Peyer's patch (tissue), 4 donors: ENCODE measurements at regions not wholly inside any gene's neighbourhood (a gene's known extent, or its start where the extent isn't known, plus 50 kb on each side); places are given as distances from the start of the nearest gene placed in this dataset.

Experiments used
- DNase-seq, 3 donors: peaks; one replicate each; pipeline ENCODE4 v3.0.0-alpha.2; 2017 to 2019
- H3K27ac ChIP-seq, 4 donors: fragments of 200-600 bp; sonication (generic); one replicate each; pipeline ENCODE4 v1.5.1; 2016 to 2019
- H3K27me3 ChIP-seq, 2 donors: fragments of 200-600 bp; sonication (generic); one replicate each; pipeline ENCODE4 v1.5.1; 2019
- H3K36me3 ChIP-seq, 3 donors: fragments of 200-600 bp; sonication (generic); one replicate each; pipeline ENCODE4 v1.5.1; 2016 to 2019
- H3K4me1 ChIP-seq, 4 donors: fragments of 200-600 bp; sonication (generic); one replicate each; pipeline ENCODE4 v1.5.1; 2016 to 2019
- H3K4me3 ChIP-seq, 4 donors: fragments of 200-600 bp; sonication (generic); 1 replicate in 3 of 4; 2 replicates in 1 of 4; pipeline ENCODE4 v1.5.1; 2016 to 2019; ENCODE audit warnings: mild to moderate bottlenecking in 1 of 4
- H3K9me3 ChIP-seq, 4 donors: fragments of 200-600 bp; sonication (generic); one replicate each; pipeline ENCODE4 v1.5.1; 2016 to 2019; ENCODE audit warnings: mild to moderate bottlenecking in 1 of 4
- POLR2A ChIP-seq, 2 donors: fragments of 450-650 bp; IDR thresholded peaks; one replicate each; pipeline ENCODE4 v1.5.1; 2017; ENCODE audit warnings: antibody characterized with exemption in 2 of 2, mild to moderate bottlenecking in 2 of 2, moderate library complexity in 2 of 2
- TF ChIP-seq, protein P1 (sequence below), 6 experiments: fragments of 450-650 bp in 4 of 6; fragments of 200-600 bp in 2 of 6; sonication (generic) in 1 of 6; IDR thresholded peaks; one replicate each; pipeline ENCODE4 v1.5.1; 2017 to 2019; ENCODE audit warnings: antibody characterized with exemption in 6 of 6, mild to moderate bottlenecking in 3 of 6, moderate library complexity in 1 of 6

- TF ChIP-seq, protein P1, sequence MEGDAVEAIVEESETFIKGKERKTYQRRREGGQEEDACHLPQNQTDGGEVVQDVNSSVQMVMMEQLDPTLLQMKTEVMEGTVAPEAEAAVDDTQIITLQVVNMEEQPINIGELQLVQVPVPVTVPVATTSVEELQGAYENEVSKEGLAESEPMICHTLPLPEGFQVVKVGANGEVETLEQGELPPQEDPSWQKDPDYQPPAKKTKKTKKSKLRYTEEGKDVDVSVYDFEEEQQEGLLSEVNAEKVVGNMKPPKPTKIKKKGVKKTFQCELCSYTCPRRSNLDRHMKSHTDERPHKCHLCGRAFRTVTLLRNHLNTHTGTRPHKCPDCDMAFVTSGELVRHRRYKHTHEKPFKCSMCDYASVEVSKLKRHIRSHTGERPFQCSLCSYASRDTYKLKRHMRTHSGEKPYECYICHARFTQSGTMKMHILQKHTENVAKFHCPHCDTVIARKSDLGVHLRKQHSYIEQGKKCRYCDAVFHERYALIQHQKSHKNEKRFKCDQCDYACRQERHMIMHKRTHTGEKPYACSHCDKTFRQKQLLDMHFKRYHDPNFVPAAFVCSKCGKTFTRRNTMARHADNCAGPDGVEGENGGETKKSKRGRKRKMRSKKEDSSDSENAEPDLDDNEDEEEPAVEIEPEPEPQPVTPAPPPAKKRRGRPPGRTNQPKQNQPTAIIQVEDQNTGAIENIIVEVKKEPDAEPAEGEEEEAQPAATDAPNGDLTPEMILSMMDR (IDR thresholded peaks at IDR 0.05) = no peak
- no peak for TF ChIP-seq POLR2A (IDR thresholded peaks at IDR 0.05)
- H3K27me3 ChIP-seq = no peaks in the 10 kb centered on the region
- no peaks in the 10 kb centered on the region for H3K36me3 ChIP-seq
- no peaks in the 10 kb centered on the region for H3K9me3 ChIP-seq
- no peak overlapping the region for H3K27ac ChIP-seq
- peak in 1 of 3 donors; percentile 27 for DNase-seq
- peaks cover 0 to 9% (median 0%) of the 10 kb centered on the region in 4 donors for H3K4me1 ChIP-seq
- no peak overlapping the region for H3K4me3 ChIP-seq
Measured at GRCh38 chr5:173817561-173817960, 70.6 kb upstream of the CPEB4 start.

- DNase-seq = no peak
- H3K9me3 ChIP-seq = no peaks in the 10 kb centered on the region
- no peak overlapping the region for H3K27ac ChIP-seq
- no peak for TF ChIP-seq POLR2A (IDR thresholded peaks at IDR 0.05)
- TF ChIP-seq, protein P1 (IDR thresholded peaks at IDR 0.05) = no peak
- no peaks in the 10 kb centered on the region for H3K36me3 ChIP-seq
- no peaks in the 10 kb centered on the region for H3K27me3 ChIP-seq
- H3K4me1 ChIP-seq = peaks cover 0 to 11% (median 5%) of the 10 kb centered on the region in 4 donors
- no peak overlapping the region for H3K4me3 ChIP-seq
Measured at GRCh38 chr5:173819521-173819920, 68.6 kb upstream of the CPEB4 start.

DNA sequence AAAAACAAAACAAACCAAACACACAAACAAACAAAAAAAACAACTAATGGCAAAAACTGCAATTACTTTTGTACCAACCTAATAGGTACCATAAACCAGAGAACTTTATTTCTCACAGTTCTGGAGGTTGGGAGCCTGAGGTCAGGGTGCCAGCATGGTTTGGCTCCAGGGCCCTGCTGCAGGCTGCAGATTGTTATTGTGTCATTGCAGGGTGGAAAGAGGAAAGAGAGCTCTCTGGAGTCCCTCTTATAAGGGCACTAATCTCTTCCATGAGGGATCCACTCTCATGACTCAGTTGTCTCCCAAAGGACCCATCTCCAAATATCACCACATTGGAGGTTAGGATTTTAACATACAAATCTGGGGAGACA, 64.9 kb upstream of the CPEB4 start:
- DNase-seq = no peak
- H3K27ac ChIP-seq = peak overlapping the region in 2 of 4 donors; percentile 15 to 66
- no peaks in the 10 kb centered on the region for H3K27me3 ChIP-seq
- no peak overlapping the region for H3K4me3 ChIP-seq
- TF ChIP-seq, protein P1 (IDR thresholded peaks at IDR 0.05) = no peak
- TF ChIP-seq POLR2A (IDR thresholded peaks at IDR 0.05) = no peak
- no peaks in the 10 kb centered on the region for H3K36me3 ChIP-seq
- H3K4me1 ChIP-seq = peaks cover 0 to 20% (median 5%) of the 10 kb centered on the region in 4 donors
- no peaks in the 10 kb centered on the region for H3K9me3 ChIP-seq

DNA sequence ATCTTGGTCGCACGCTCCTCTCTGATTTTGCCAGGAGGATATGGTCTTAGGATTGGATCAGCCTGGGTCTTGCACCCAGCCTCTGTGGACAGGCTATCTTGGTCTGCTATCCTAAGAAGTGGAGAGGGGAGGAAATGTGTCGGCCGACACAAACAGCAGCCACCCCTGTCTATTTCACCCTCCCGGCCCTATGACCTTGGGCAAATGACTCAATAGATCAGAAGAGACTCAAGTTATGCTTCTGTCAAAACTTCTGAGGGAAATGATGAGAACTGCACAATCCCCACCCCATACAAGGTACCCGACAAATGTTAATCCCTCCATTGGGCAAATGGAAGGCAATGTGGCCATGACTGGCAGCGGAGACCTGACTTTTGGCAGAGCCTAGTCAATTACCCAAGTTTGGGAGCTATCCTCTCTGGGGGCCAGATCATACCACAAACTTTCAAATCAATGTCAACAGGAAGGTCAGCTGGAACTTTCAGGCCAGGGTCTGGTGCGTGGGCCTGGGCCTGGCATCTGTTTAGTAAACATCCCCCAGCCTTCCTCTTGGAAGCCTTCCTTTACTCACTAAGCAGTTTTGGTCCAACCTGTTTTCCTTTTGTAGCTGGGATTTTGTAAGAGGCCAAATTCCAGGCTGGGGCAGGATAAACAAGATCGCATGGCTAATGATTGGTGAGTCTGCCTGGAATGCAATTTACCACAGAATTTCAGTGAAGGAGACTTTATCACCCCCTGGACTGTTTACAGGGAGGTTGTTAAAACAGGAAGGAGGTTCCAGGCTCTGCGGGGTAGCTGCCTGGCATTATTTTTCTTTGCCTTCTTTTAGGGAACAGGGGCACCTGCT, 64.2 kb upstream of the CPEB4 start:
- peaks cover 0 to 20% (median 5%) of the 10 kb centered on the region in 4 donors for H3K4me1 ChIP-seq
- TF ChIP-seq, protein P1 (IDR thresholded peaks at IDR 0.05) = no peak
- no peak for TF ChIP-seq POLR2A (IDR thresholded peaks at IDR 0.05)
- no peaks in the 10 kb centered on the region for H3K27me3 ChIP-seq
- H3K4me3 ChIP-seq = no peak overlapping the region
- H3K36me3 ChIP-seq = no peaks in the 10 kb centered on the region
- peak overlapping the region in 2 of 4 donors; percentile 15 to 66 for H3K27ac ChIP-seq
- peak in 1 of 3 donors; percentile 61 for DNase-seq
- no peaks in the 10 kb centered on the region for H3K9me3 ChIP-seq

DNA sequence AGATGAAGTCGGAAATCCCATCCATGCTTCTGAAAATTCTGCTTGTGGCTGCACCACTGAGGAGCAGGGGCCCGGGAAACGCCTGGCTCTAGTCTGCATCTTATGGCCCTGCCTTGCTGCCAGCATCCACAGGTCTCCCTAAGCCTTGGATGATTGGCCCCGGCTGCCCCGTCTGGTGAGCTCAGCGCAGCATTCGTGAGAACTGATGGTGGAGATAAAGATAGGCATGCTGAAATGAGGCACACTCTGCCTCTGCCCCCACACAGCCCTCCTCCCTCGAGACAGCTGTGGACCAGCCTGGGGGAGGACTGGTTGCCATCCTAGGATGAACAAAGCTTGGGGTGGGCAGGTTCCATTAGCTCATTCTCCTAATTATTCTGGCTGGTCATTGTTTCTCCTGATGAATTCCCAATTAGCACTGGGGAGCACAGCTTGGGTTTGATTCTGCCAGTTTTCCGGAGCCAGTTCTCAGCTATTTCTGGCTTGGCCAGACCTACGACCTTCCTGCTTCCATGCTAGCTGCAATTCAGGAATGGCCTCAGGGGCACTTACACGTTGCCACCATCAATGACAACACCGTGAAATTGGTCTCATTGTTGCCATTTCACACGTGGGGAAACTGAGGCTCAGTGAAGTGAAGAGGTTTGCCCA, 62.8 kb upstream of the CPEB4 start:
- TF ChIP-seq, protein P1 (IDR thresholded peaks at IDR 0.05) = no peak
- no peak for TF ChIP-seq POLR2A (IDR thresholded peaks at IDR 0.05)
- no peak overlapping the region for H3K27ac ChIP-seq
- DNase-seq = no peak
- no peak overlapping the region for H3K4me3 ChIP-seq
- H3K36me3 ChIP-seq = no peaks in the 10 kb centered on the region
- peaks cover 0 to 20% (median 7%) of the 10 kb centered on the region in 4 donors for H3K4me1 ChIP-seq
- no peaks in the 10 kb centered on the region for H3K27me3 ChIP-seq
- H3K9me3 ChIP-seq = no peaks in the 10 kb centered on the region
